Trophoblast cell (in vitro differentiated cells and primary cell): ENCODE measurements at regions not wholly inside any gene's neighbourhood (a gene's known extent, or its start where the extent isn't known, plus 50 kb on each side); places are given as distances from the start of the nearest gene placed in this dataset.

Experiments
- DNase-seq, 2 donors: peaks; one replicate each; pipeline ENCODE4 v3.0.0-alpha.2; 2016
- H2AFZ ChIP-seq: 2 replicates; pipeline ENCODE4 v1.6.1; 2013; ENCODE audit warnings: low read length, moderate library complexity, mild to moderate bottlenecking; ENCODE audit not compliant: insufficient read depth, poor library complexity
- H2AK5ac ChIP-seq: 2 replicates; pipeline ENCODE4 v1.6.1; 2013; ENCODE audit warnings: mild to moderate bottlenecking, low read length
- H2BK120ac ChIP-seq: 2 replicates; pipeline ENCODE4 v1.6.1; 2013; ENCODE audit warnings: low read length, mild to moderate bottlenecking, moderate library complexity; ENCODE audit not compliant: insufficient read depth, poor library complexity
- H2BK12ac ChIP-seq: 2 replicates; pipeline ENCODE4 v1.6.1; 2013; ENCODE audit warnings: mild to moderate bottlenecking, low read length, moderate library complexity
- H2BK5ac ChIP-seq: 2 replicates; pipeline ENCODE4 v1.6.1; 2013; ENCODE audit warnings: low read length, low read depth, moderate library complexity, mild to moderate bottlenecking; ENCODE audit not compliant: poor library complexity
- H3K14ac ChIP-seq: 2 replicates; pipeline ENCODE4 v1.6.1; 2013; ENCODE audit warnings: mild to moderate bottlenecking, low read length
- H3K18ac ChIP-seq: 2 replicates; pipeline ENCODE4 v1.6.1; 2013; ENCODE audit warnings: mild to moderate bottlenecking, low read length
- H3K23ac ChIP-seq: 2 replicates; pipeline ENCODE4 v1.6.1; 2013; ENCODE audit warnings: low read length
- H3K27ac ChIP-seq: 2 replicates; pipeline ENCODE4 v1.5.1; 2013; ENCODE audit warnings: low read depth, mild to moderate bottlenecking, inconsistent platforms, low read length, moderate library complexity
- H3K27me3 ChIP-seq: 2 replicates; pipeline ENCODE4 v1.6.1; 2013; ENCODE audit warnings: inconsistent platforms, mild to moderate bottlenecking, low read length, moderate library complexity; ENCODE audit not compliant: insufficient read depth
- H3K36me3 ChIP-seq, 2 experiments: 1 replicate in 1 of 2; 2 replicates in 1 of 2; pipeline ENCODE4 v1.6.1; 2013; ENCODE audit warnings: low read length in 2 of 2, mild to moderate bottlenecking in 2 of 2, moderate library complexity in 1 of 2; ENCODE audit not compliant: insufficient read depth in 2 of 2, control insufficient read depth in 1 of 2
- H3K4ac ChIP-seq: 2 replicates; pipeline ENCODE4 v1.6.1; 2013; ENCODE audit warnings: low read depth, mild to moderate bottlenecking, low read length, moderate library complexity
- H3K4me1 ChIP-seq, 2 experiments: 1 replicate in 1 of 2; 2 replicates in 1 of 2; pipeline ENCODE4 v1.6.1; 2013; ENCODE audit warnings: low read length in 2 of 2, mild to moderate bottlenecking in 2 of 2, moderate library complexity in 1 of 2; ENCODE audit not compliant: insufficient read depth in 2 of 2, control insufficient read depth in 1 of 2
- H3K4me2 ChIP-seq: 2 replicates; pipeline ENCODE4 v1.6.1; 2013; ENCODE audit warnings: inconsistent platforms, mild to moderate bottlenecking, low read length, moderate library complexity
- H3K4me3 ChIP-seq: 2 replicates; pipeline ENCODE4 v1.5.1; 2013; ENCODE audit warnings: mild to moderate bottlenecking, low read depth, low read length, inconsistent platforms
- H3K79me1 ChIP-seq: one replicate; pipeline ENCODE4 v1.6.1; 2013; ENCODE audit warnings: low read length
- H3K79me2 ChIP-seq: 2 replicates; pipeline ENCODE4 v1.6.1; 2013; ENCODE audit warnings: low read length, mild to moderate bottlenecking; ENCODE audit not compliant: control insufficient read depth, insufficient read depth, poor library complexity
- H3K9ac ChIP-seq: 2 replicates; pipeline ENCODE4 v1.6.1; 2013; ENCODE audit warnings: mild to moderate bottlenecking, low read length
- H3K9me3 ChIP-seq: 2 replicates; pipeline ENCODE4 v1.6.1; 2013; ENCODE audit warnings: low read depth, mild to moderate bottlenecking, control low read depth, inconsistent platforms, low read length; ENCODE audit not compliant: insufficient read depth
- H4K12ac ChIP-seq: 2 replicates; pipeline ENCODE4 v1.6.1; 2013; ENCODE audit warnings: low read depth, mild to moderate bottlenecking, low read length, moderate library complexity
- H4K8ac ChIP-seq: 2 replicates; pipeline ENCODE4 v1.6.1; 2013; ENCODE audit warnings: low read depth, mild to moderate bottlenecking, low read length, moderate library complexity
- H4K91ac ChIP-seq: one replicate; pipeline ENCODE4 v1.6.1; 2013; ENCODE audit warnings: low read depth, mild to moderate bottlenecking, low read length, moderate library complexity
- WGBS: extraction: QIAGEN DNeasy Blood & Tissue Kit; methylation state at CpG from one replicate; pipeline ENCODE4 v1.1.7; 2013; ENCODE audit warnings: missing lambda C conversion rate; ENCODE audit not compliant: insufficient read length, insufficient coverage; ENCODE audit errors: extremely low coverage; 5-methylcytosine and 5-hydroxymethylcytosine counted together

GRCh38 chr22:47287516-47287915 is 525.1 kb downstream of the TBC1D22A start:
- H3K36me3 ChIP-seq = no peaks in the 10 kb centered on the region
- peaks cover 82% of the 10 kb centered on the region for H3K9me3 ChIP-seq
- no peak overlapping the region for H2BK12ac ChIP-seq
- H3K27me3 ChIP-seq = no peaks in the 10 kb centered on the region
- no peak for DNase-seq
- no peaks in the 10 kb centered on the region for H3K4me1 ChIP-seq
- H3K18ac ChIP-seq = no peak overlapping the region
- H4K91ac ChIP-seq = no peak overlapping the region
- no peak overlapping the region for H4K12ac ChIP-seq
- no peak overlapping the region for H3K4me2 ChIP-seq
- no peaks in the 10 kb centered on the region for H3K79me1 ChIP-seq
- H3K79me2 ChIP-seq = no peaks in the 10 kb centered on the region
- H3K4ac ChIP-seq = no peak overlapping the region
- H3K27ac ChIP-seq = no peak overlapping the region
- H2AFZ ChIP-seq = no peak overlapping the region
- H3K14ac ChIP-seq = no peak overlapping the region
- WGBS = no CpG with 5 or more reads among the region's 5 CpGs
- no peak overlapping the region for H2BK5ac ChIP-seq
- H4K8ac ChIP-seq = no peak overlapping the region
- H3K9ac ChIP-seq = no peak overlapping the region
- H3K4me3 ChIP-seq = no peak overlapping the region
- no peak overlapping the region for H2AK5ac ChIP-seq
- H2BK120ac ChIP-seq = no peak overlapping the region
- no peak overlapping the region for H3K23ac ChIP-seq

GRCh38 chr22:47286590-47286989 is 524.1 kb downstream of the TBC1D22A start:
- Histone ChIP-seq H3K4me3 (no peak overlapping the region), H4K8ac (no peak overlapping the region), H3K4me2 (no peak overlapping the region), H3K9ac (no peak overlapping the region), H3K14ac (no peak overlapping the region), H3K27me3 (peaks cover 3% of the 10 kb centered on the region), H3K4ac (no peak overlapping the region), H4K12ac (no peak overlapping the region), H3K27ac (no peak overlapping the region), H3K18ac (no peak overlapping the region), H4K91ac (no peak overlapping the region), H2BK5ac (no peak overlapping the region), H2BK120ac (no peak overlapping the region), H3K9me3 (peaks cover 83% of the 10 kb centered on the region), H2AK5ac (no peak overlapping the region), H2AFZ (no peak overlapping the region), H3K23ac (no peak overlapping the region), H3K4me1 (no peaks in the 10 kb centered on the region), H2BK12ac (no peak overlapping the region), H3K79me1 (no peaks in the 10 kb centered on the region), H3K79me2 (no peaks in the 10 kb centered on the region), H3K36me3 (no peaks in the 10 kb centered on the region)
- no peak for DNase-seq
- WGBS = no CpG with 5 or more reads among the region's 7 CpGs

- no peak overlapping the region for H2AFZ ChIP-seq
- H3K36me3 ChIP-seq = no peaks in the 10 kb centered on the region
- H4K91ac ChIP-seq = no peak overlapping the region
- H3K9me3 ChIP-seq = peaks cover 86% of the 10 kb centered on the region
- no peak for DNase-seq
- H3K18ac ChIP-seq = no peak overlapping the region
- no peak overlapping the region for H3K14ac ChIP-seq
- H4K12ac ChIP-seq = no peak overlapping the region
- H3K79me1 ChIP-seq = no peaks in the 10 kb centered on the region
- peaks cover 3% of the 10 kb centered on the region for H3K27me3 ChIP-seq
- H3K23ac ChIP-seq = no peak overlapping the region
- no peak overlapping the region for H3K4ac ChIP-seq
- H3K9ac ChIP-seq = no peak overlapping the region
- H3K79me2 ChIP-seq = no peaks in the 10 kb centered on the region
- H2AK5ac ChIP-seq = no peak overlapping the region
- H3K4me1 ChIP-seq = no peaks in the 10 kb centered on the region
- H2BK120ac ChIP-seq = no peak overlapping the region
- no peak overlapping the region for H3K27ac ChIP-seq
- no peak overlapping the region for H3K4me2 ChIP-seq
- H2BK5ac ChIP-seq = no peak overlapping the region
- WGBS = no CpG with 5 or more reads among the region's 10 CpGs
- H4K8ac ChIP-seq = no peak overlapping the region
- no peak overlapping the region for H3K4me3 ChIP-seq
- no peak overlapping the region for H2BK12ac ChIP-seq
Measured at GRCh38 chr22:47285981-47286380, 523.5 kb downstream of the TBC1D22A start.

GRCh38 chr22:47284822-47285221 is 522.4 kb downstream of the TBC1D22A start:
- H3K27me3 ChIP-seq = peaks cover 3% of the 10 kb centered on the region
- H3K9ac ChIP-seq = no peak overlapping the region
- H4K8ac ChIP-seq = no peak overlapping the region
- H3K18ac ChIP-seq = no peak overlapping the region
- H3K27ac ChIP-seq = no peak overlapping the region
- H3K4me3 ChIP-seq = no peak overlapping the region
- no peak overlapping the region for H2BK5ac ChIP-seq
- H3K9me3 ChIP-seq = peaks cover 84% of the 10 kb centered on the region
- H4K12ac ChIP-seq = no peak overlapping the region
- no CpG with 5 or more reads among the region's 8 CpGs for WGBS
- no peak overlapping the region for H2BK12ac ChIP-seq
- no peak overlapping the region for H3K23ac ChIP-seq
- H3K36me3 ChIP-seq = no peaks in the 10 kb centered on the region
- H3K79me1 ChIP-seq = no peaks in the 10 kb centered on the region
- no peak overlapping the region for H2BK120ac ChIP-seq
- H2AFZ ChIP-seq = no peak overlapping the region
- no peak overlapping the region for H2AK5ac ChIP-seq
- H3K14ac ChIP-seq = no peak overlapping the region
- H3K79me2 ChIP-seq = no peaks in the 10 kb centered on the region
- H3K4ac ChIP-seq = no peak overlapping the region
- H3K4me1 ChIP-seq = no peaks in the 10 kb centered on the region
- no peak for DNase-seq
- no peak overlapping the region for H3K4me2 ChIP-seq
- H4K91ac ChIP-seq = no peak overlapping the region
